Endothelial cell of umbilical vein (primary cell): ENCODE measurements at regions not wholly inside any gene's neighbourhood (a gene's known extent, or its start where the extent isn't known, plus 50 kb on each side); places are given as distances from the start of the nearest gene placed in this dataset.

Experiments used
- BruUV-seq: library from RNA; stranded (reverse); fragments of 400-500 nt; replicated peaks from 2 replicates; lab custom pipeline; 2021; lab: Mats Ljungman, UMichigan
- CTCF ChIA-PET: fragments of 300-600, 350-600 bp; sonication (Branson Sonifier 250); formaldehyde crosslinking; loops from one replicate; lab custom pipeline; 2021; ENCODE audit warnings: antibody characterized with exemption, inconsistent platforms; lab: Charles Lee
- POLR2A ChIA-PET: fragments of 300-600, 350-600 bp; sonication (Branson Sonifier 250); formaldehyde crosslinking; loops from one replicate; lab custom pipeline; 2021; ENCODE audit warnings: antibody characterized with exemption, inconsistent platforms; lab: Charles Lee
- DNase-seq: peaks from one replicate; pipeline ENCODE4 v3.0.0-alpha.2; 2011; ENCODE audit warnings: low read depth, low spot score
- FAIRE-seq: peaks from 2 replicates; lab custom pipeline; 2011; peaks lifted over from hg19 to GRCh38; lab: Jason Lieb, UNC
- H2AFZ ChIP-seq: 2 replicates; pipeline ENCODE4 v1.6.0; 2012; ENCODE audit warnings: low read depth, low read length, control low read depth, inconsistent platforms
- H3K27ac ChIP-seq: 2 replicates; pipeline ENCODE4 v1.5.1; 2011; ENCODE audit warnings: low read depth, mild to moderate bottlenecking, control low read depth, low read length, moderate library complexity; ENCODE audit not compliant: insufficient read depth
- H3K27me3 ChIP-seq, 2 experiments: 2 replicates each; pipeline versions ENCODE4 v1.6.0 to v1.6.1; 2011; ENCODE audit warnings: low read length in 2 of 2, mixed read lengths in 1 of 2; ENCODE audit not compliant: control insufficient read depth in 2 of 2, insufficient read depth in 2 of 2
- H3K36me3 ChIP-seq, 2 experiments: 2 replicates in 1 of 2; 3 replicates in 1 of 2; pipeline ENCODE4 v1.5.1; 2011; ENCODE audit warnings: low read length in 2 of 2, mild to moderate bottlenecking in 1 of 2, moderate library complexity in 1 of 2; ENCODE audit not compliant: control insufficient read depth in 2 of 2, insufficient read depth in 2 of 2; ENCODE audit errors: extremely low read depth in 1 of 2
- H3K4me1 ChIP-seq: 3 replicates; pipeline ENCODE4 v1.5.1; 2011; ENCODE audit warnings: mild to moderate bottlenecking, low read length; ENCODE audit not compliant: control insufficient read depth, insufficient read depth; ENCODE audit errors: extremely low read depth
- H3K4me2 ChIP-seq: 2 replicates; pipeline ENCODE4 v1.6.1; 2011; ENCODE audit warnings: low read length, control low read depth, mixed read lengths; ENCODE audit not compliant: insufficient read depth
- H3K4me3 ChIP-seq, 3 experiments: fragments of 200-600 bp in 1 of 3; sonication (generic), shearing (Covaris generic) in 1 of 3; replicated peaks in 1 of 3; 2 replicates each; pipeline ENCODE4 v1.5.1; 2011 to 2016; ENCODE audit warnings: control low read depth in 3 of 3, low read length in 3 of 3, mild to moderate bottlenecking in 2 of 3, inconsistent platforms in 1 of 3, low read depth in 1 of 3, moderate library complexity in 1 of 3; ENCODE audit not compliant: insufficient read depth in 1 of 3
- H3K79me2 ChIP-seq: 2 replicates; pipeline ENCODE4 v1.6.0; 2012; ENCODE audit warnings: low read length, inconsistent platforms; ENCODE audit not compliant: control insufficient read depth, insufficient read depth
- H3K9ac ChIP-seq: replicated peaks from 2 replicates; pipeline ENCODE3; 2011; ENCODE audit warnings: low read length, control low read depth; ENCODE audit not compliant: insufficient read depth; ENCODE audit errors: extremely low read depth
- H3K9me1 ChIP-seq: replicated peaks from 3 replicates; pipeline ENCODE4 v1.6.0; 2011; ENCODE audit warnings: mild to moderate bottlenecking, low read length; ENCODE audit not compliant: control insufficient read depth, insufficient read depth; ENCODE audit errors: extremely low read depth
- H3K9me3 ChIP-seq: replicated peaks from 2 replicates; pipeline ENCODE4 v1.5.1; 2012; ENCODE audit warnings: low read length, inconsistent platforms; ENCODE audit not compliant: control insufficient read depth, insufficient read depth
- H4K20me1 ChIP-seq: replicated peaks from 2 replicates; pipeline ENCODE3; 2011; ENCODE audit warnings: mild to moderate bottlenecking, low read length; ENCODE audit not compliant: control insufficient read depth, insufficient read depth; ENCODE audit errors: extremely low read depth
- EZH2 ChIP-seq: IDR thresholded peaks from 2 replicates; pipeline ENCODE4 v1.6.1; 2012; ENCODE audit warnings: borderline replicate concordance, low read depth, mild to moderate bottlenecking, moderate library complexity, low read length, inconsistent platforms; ENCODE audit not compliant: severe bottlenecking
- FOS ChIP-seq: IDR thresholded peaks from 2 replicates; pipeline ENCODE4 v1.6.1; 2011; ENCODE audit warnings: mild to moderate bottlenecking, low read length, moderate library complexity, borderline replicate concordance; ENCODE audit not compliant: insufficient read depth
- GATA2 ChIP-seq: IDR thresholded peaks from 2 replicates; pipeline ENCODE4 v1.7.0; 2011; ENCODE audit warnings: low read depth, mild to moderate bottlenecking, moderate library complexity, mixed read lengths, low read length; ENCODE audit not compliant: insufficient read length, insufficient read depth
- JUN ChIP-seq: IDR thresholded peaks from 2 replicates; pipeline ENCODE4 v1.6.1; 2011; ENCODE audit warnings: borderline replicate concordance, low read depth; ENCODE audit not compliant: insufficient read length, insufficient read depth
- MAX ChIP-seq: IDR thresholded peaks from 2 replicates; pipeline ENCODE4 v1.6.1; 2011; ENCODE audit not compliant: insufficient read depth, insufficient read length
- MYC ChIP-seq: IDR thresholded peaks from one replicate; pipeline ENCODE4 v1.6.1; 2011; ENCODE audit warnings: mild to moderate bottlenecking, low read depth, low read length
- POLR2A ChIP-seq: IDR thresholded peaks from 2 replicates; pipeline ENCODE4 v1.6.1; 2012; ENCODE audit warnings: low read depth, mild to moderate bottlenecking, control low read depth, low read length
- POLR2AphosphoS5 ChIP-seq: IDR thresholded peaks from 2 replicates; pipeline ENCODE4 v1.6.1; 2012; ENCODE audit warnings: low read depth, mild to moderate bottlenecking, control low read depth, low read length, moderate library complexity; ENCODE audit not compliant: insufficient read depth
- dilution Hi-C: fragments of 300-500 bp; cut with MboI; formaldehyde crosslinking; loops from one replicate; pipeline ENCODE4 v1.15.0; 2019; ENCODE audit warnings: low sequenced_read_pairs; ENCODE audit not compliant: extremely low pct_ligation_motif_present
- intact Hi-C: fragments of 100-400 bp; cut with micrococcal nuclease; formaldehyde crosslinking; loops from one replicate; pipeline ENCODE4 v1.10.0; 2022
- TF ChIP-seq, protein P1 (sequence below), 2 donors: IDR thresholded peaks; 1 replicate in 1 of 2; 2 replicates in 1 of 2; pipeline ENCODE4 v1.5.1; 2011; ENCODE audit warnings: low read length in 2 of 2, mild to moderate bottlenecking in 2 of 2, moderate library complexity in 2 of 2, control low read depth in 1 of 2, inconsistent platforms in 1 of 2, low read depth in 1 of 2; ENCODE audit not compliant: insufficient read depth in 1 of 2; ENCODE audit errors: extremely low read depth in 1 of 2

GRCh38 chr14:27725482-27725881 lies 1041.1 kb upstream of the FOXG1 start:
- TF ChIP-seq EZH2 (no peak), GATA2 (no peak), MAX (no peak), MYC (no peak), JUN (no peak), FOS (no peak), POLR2AphosphoS5 (no peak), POLR2A (no peak)
- TF ChIP-seq, protein P1, sequence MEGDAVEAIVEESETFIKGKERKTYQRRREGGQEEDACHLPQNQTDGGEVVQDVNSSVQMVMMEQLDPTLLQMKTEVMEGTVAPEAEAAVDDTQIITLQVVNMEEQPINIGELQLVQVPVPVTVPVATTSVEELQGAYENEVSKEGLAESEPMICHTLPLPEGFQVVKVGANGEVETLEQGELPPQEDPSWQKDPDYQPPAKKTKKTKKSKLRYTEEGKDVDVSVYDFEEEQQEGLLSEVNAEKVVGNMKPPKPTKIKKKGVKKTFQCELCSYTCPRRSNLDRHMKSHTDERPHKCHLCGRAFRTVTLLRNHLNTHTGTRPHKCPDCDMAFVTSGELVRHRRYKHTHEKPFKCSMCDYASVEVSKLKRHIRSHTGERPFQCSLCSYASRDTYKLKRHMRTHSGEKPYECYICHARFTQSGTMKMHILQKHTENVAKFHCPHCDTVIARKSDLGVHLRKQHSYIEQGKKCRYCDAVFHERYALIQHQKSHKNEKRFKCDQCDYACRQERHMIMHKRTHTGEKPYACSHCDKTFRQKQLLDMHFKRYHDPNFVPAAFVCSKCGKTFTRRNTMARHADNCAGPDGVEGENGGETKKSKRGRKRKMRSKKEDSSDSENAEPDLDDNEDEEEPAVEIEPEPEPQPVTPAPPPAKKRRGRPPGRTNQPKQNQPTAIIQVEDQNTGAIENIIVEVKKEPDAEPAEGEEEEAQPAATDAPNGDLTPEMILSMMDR (IDR thresholded peaks at IDR 0.05; ENCODE audit: extremely low read depth in 1 of 2, insufficient read depth in 1 of 2, low read depth in 1 of 2, low read length in 2 of 2), result no peak
- no peaks in the 10 kb centered on the region for H3K27me3 ChIP-seq
- intact Hi-C loops, result no loop called here
- no TSS peak for BruUV-seq
- peaks cover 5% of the 10 kb centered on the region for H3K4me1 ChIP-seq
- no peaks in the 10 kb centered on the region for H3K9me3 ChIP-seq
- no peak overlapping the region for H3K4me2 ChIP-seq
- no peak overlapping the region for H3K9ac ChIP-seq
- no peaks in the 10 kb centered on the region for H4K20me1 ChIP-seq
- no peak overlapping the region for H3K27ac ChIP-seq
- no peaks in the 10 kb centered on the region for H3K79me2 ChIP-seq
- no peaks in the 10 kb centered on the region for H3K9me1 ChIP-seq
- dilution Hi-C loops, result no loop called here
- no peak for DNase-seq
- no peak overlapping the region for H2AFZ ChIP-seq
- no peak for FAIRE-seq
- POLR2A ChIA-PET, result no interaction called here
- CTCF ChIA-PET, result interaction anchor here (0.8 kb wide), 1 partner anchor 15 kb away, joined by 3 read pairs; no protein-coding TSS in a partner anchor
- H3K4me3 ChIP-seq, result no peak overlapping the region
- no peaks in the 10 kb centered on the region for H3K36me3 ChIP-seq
